ENCODE measurements at regions not wholly inside any gene's neighbourhood (a gene's known extent, or its start where the extent isn't known, plus 50 kb on each side); places are given as distances from the start of the nearest gene placed in this dataset.

- no peak for TF ChIP-seq CTCF (IDR thresholded peaks at IDR 0.05; ENCODE audit: low read depth, low read length, missing control alignments)
- in situ Hi-C loops (cut with HindIII; ENCODE audit: low sequenced_read_pairs): no loop called here
- H3K4me3 ChIP-seq (ENCODE audit: low read depth, low read length): no peak overlapping the region
- DNase-seq (ENCODE audit: low read depth): no peak
Observed at GRCh38 chr16:65787921-65788320, 578.6 kb upstream of the CDH5 start.

GRCh38 chr16:65786916-65787315, 579.6 kb upstream of the CDH5 start:
- no peak overlapping the region for H3K4me3 ChIP-seq (ENCODE audit: low read depth, low read length)
- DNase-seq (ENCODE audit: low read depth): no peak
- in situ Hi-C loops (cut with HindIII; ENCODE audit: low sequenced_read_pairs): no loop called here
- TF ChIP-seq CTCF (IDR thresholded peaks at IDR 0.05; ENCODE audit: low read depth, low read length, missing control alignments): no peak

GRCh38 chr16:65783709-65784474, 582.6 kb upstream of the CDH5 start:
- no peak overlapping the region for H3K4me3 ChIP-seq (ENCODE audit: low read depth, low read length)
- in situ Hi-C loops (cut with HindIII; ENCODE audit: low sequenced_read_pairs): no loop called here
- DNase-seq (ENCODE audit: low read depth): no peak
- TF ChIP-seq CTCF (IDR thresholded peaks at IDR 0.05; ENCODE audit: low read depth, low read length, missing control alignments): no peak

GRCh38 chr16:65782611-65783600, 583.6 kb upstream of the CDH5 start:
- peak; percentile 85 for DNase-seq (ENCODE audit: low read depth)
- no peak overlapping the region for H3K4me3 ChIP-seq (ENCODE audit: low read depth, low read length)

GRCh38 chr16:65781855-65782254, 584.6 kb upstream of the CDH5 start:
- H3K4me3 ChIP-seq (ENCODE audit: low read depth, low read length): no peak overlapping the region
- in situ Hi-C loops (cut with HindIII; ENCODE audit: low sequenced_read_pairs): no loop called here
- no peak for DNase-seq (ENCODE audit: low read depth)
- TF ChIP-seq CTCF (IDR thresholded peaks at IDR 0.05; ENCODE audit: low read depth, low read length, missing control alignments): no peak

More at GRCh38 chr16:65782611-65783600, 583.6 kb upstream of the CDH5 start:
- in situ Hi-C loops (cut with HindIII; ENCODE audit: low sequenced_read_pairs): no loop called here
- no peak for TF ChIP-seq CTCF (IDR thresholded peaks at IDR 0.05; ENCODE audit: low read depth, low read length, missing control alignments)

- in situ Hi-C loops (cut with HindIII; ENCODE audit: low sequenced_read_pairs): no loop called here
- no peak for TF ChIP-seq CTCF (IDR thresholded peaks at IDR 0.05; ENCODE audit: low read depth, low read length, missing control alignments)
- DNase-seq (ENCODE audit: low read depth): no peak
Observed at GRCh38 chr16:65781363-65781762, 585.1 kb upstream of the CDH5 start.

More at GRCh38 chr16:65781363-65781762, 585.1 kb upstream of the CDH5 start:
- H3K4me3 ChIP-seq (ENCODE audit: low read depth, low read length): no peak overlapping the region

Data from astrocyte of the cerebellum (primary cell).